Chondrocyte (in vitro differentiated cells): ENCODE measurements at regions not wholly inside any gene's neighbourhood (a gene's known extent, or its start where the extent isn't known, plus 50 kb on each side); places are given as distances from the start of the nearest gene placed in this dataset.
"Not testable (repeated sequence)": the region's sequence is repeated elsewhere in the genome, so short reads cannot be mapped to it uniquely, and the experiment has no call there.

Experiments
- DNase-seq: peaks from one replicate; pipeline ENCODE4 v3.0.0; 2021; ENCODE audit warnings: mixed read lengths, low spot score
- H3K27ac Mint-ChIP-seq: one replicate; pipeline ENCODE4 v1.8.0; 2021; ENCODE audit warnings: mild to moderate bottlenecking, moderate library complexity, mixed read lengths; ENCODE audit not compliant: unreplicated experiment
- H3K27me3 Mint-ChIP-seq: 2 replicates; pipeline ENCODE4 v1.8.0; 2021; ENCODE audit warnings: low read depth, mixed read lengths
- H3K36me3 Mint-ChIP-seq: 2 replicates; pipeline ENCODE4 v1.8.0; 2021; ENCODE audit warnings: low read depth, mixed read lengths
- H3K4me1 Mint-ChIP-seq: 2 replicates; pipeline ENCODE4 v1.8.0; 2021; ENCODE audit warnings: low read depth, mild to moderate bottlenecking, mixed read lengths
- H3K4me3 Mint-ChIP-seq: one replicate; pipeline ENCODE4 v1.8.0; 2021; ENCODE audit warnings: mild to moderate bottlenecking, moderate library complexity, mixed read lengths; ENCODE audit not compliant: unreplicated experiment
- H3K9me3 Mint-ChIP-seq: 2 replicates; pipeline ENCODE4 v1.8.0; 2021; ENCODE audit warnings: low read depth, mixed read lengths
- CTCF ChIP-seq: fragments of 200-600 bp; sonication (generic); IDR thresholded peaks from 2 replicates; pipeline ENCODE4 v1.5.0; 2021; ENCODE audit warnings: antibody characterized with exemption, mild to moderate bottlenecking, moderate library complexity

GRCh38 chr4:64903986-64904385, 494.7 kb upstream of the TECRL start:
- H3K9me3 Mint-ChIP-seq: no peaks in the 10 kb centered on the region

DNA sequence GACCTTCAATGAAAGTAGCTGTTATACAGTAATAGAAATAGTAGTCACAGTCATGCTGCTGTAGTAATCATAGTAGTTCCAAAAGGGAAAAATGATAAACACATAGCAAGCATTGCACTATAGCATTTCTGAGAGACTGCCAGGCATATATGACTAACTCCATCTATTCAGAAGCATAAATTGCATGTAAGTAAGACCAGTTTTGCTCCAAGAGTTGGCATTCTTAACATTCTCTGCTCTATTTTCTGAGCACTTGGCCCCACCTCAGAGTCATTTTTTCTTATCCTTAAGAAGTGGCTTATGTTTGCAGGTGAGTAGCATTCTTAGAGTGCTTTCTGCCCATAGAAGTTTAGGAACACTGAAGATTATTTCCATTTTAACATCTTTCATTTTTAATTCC, 490.3 kb upstream of the TECRL start:
- no peaks in the 10 kb centered on the region for H3K9me3 Mint-ChIP-seq
- H3K36me3 Mint-ChIP-seq: no peaks in the 10 kb centered on the region
- no peak overlapping the region for H3K27ac Mint-ChIP-seq
- H3K4me1 Mint-ChIP-seq: peaks cover 5% of the 10 kb centered on the region
- peaks cover 6% of the 10 kb centered on the region for H3K27me3 Mint-ChIP-seq
- no peak for DNase-seq
- TF ChIP-seq CTCF: no peak
- no peak overlapping the region for H3K4me3 Mint-ChIP-seq

More at GRCh38 chr4:64903986-64904385, 494.7 kb upstream of the TECRL start:
- Mint-ChIP-seq H3K36me3 (no peaks in the 10 kb centered on the region), H3K27me3 (peaks cover 3% of the 10 kb centered on the region), H3K4me3 (no peak overlapping the region), H3K4me1 (peaks cover 5% of the 10 kb centered on the region), H3K27ac (no peak overlapping the region)
- DNase-seq: no peak
- TF ChIP-seq CTCF: no peak

GRCh38 chr4:64899030-64899429, 489.8 kb upstream of the TECRL start:
- not testable (repeated sequence) for DNase-seq, H3K27ac Mint-ChIP-seq, H3K9me3 Mint-ChIP-seq, H3K36me3 Mint-ChIP-seq, H3K27me3 Mint-ChIP-seq, H3K4me3 Mint-ChIP-seq, H3K4me1 Mint-ChIP-seq

- peaks cover 5% of the 10 kb centered on the region for H3K4me1 Mint-ChIP-seq
- H3K4me3 Mint-ChIP-seq: no peak overlapping the region
- no peak for DNase-seq
- no peak overlapping the region for H3K27ac Mint-ChIP-seq
- H3K27me3 Mint-ChIP-seq: peaks cover 6% of the 10 kb centered on the region
- TF ChIP-seq CTCF: no peak
- H3K9me3 Mint-ChIP-seq: no peaks in the 10 kb centered on the region
- no peaks in the 10 kb centered on the region for H3K36me3 Mint-ChIP-seq
These were observed 488.4 kb upstream of the TECRL start for GRCh38 chr4:64897683-64898082.

DNA sequence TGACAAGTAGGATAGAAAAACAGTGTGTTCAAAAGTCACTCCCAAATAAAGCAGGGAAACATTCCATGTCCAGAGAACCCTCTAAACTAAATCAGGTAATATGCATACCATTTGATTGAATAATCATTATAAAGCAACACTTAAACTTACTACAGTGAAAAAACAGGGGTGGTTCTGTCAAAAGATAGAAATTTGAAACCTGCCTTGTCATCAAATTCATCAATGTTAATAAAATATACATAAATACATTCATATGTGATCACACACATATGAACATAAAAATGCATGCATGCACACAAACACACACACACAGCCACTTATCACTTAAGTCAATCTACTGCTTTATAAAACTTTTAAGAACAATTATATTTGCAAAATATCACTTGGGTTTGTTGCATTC, 485.8 kb upstream of the TECRL start:
- Mint-ChIP-seq H3K4me3 (no peak overlapping the region), H3K36me3 (no peaks in the 10 kb centered on the region), H3K4me1 (peaks cover 5% of the 10 kb centered on the region), H3K9me3 (no peaks in the 10 kb centered on the region), H3K27ac (no peak overlapping the region), H3K27me3 (peaks cover 9% of the 10 kb centered on the region)
- DNase-seq: no peak
- TF ChIP-seq CTCF: no peak

DNA sequence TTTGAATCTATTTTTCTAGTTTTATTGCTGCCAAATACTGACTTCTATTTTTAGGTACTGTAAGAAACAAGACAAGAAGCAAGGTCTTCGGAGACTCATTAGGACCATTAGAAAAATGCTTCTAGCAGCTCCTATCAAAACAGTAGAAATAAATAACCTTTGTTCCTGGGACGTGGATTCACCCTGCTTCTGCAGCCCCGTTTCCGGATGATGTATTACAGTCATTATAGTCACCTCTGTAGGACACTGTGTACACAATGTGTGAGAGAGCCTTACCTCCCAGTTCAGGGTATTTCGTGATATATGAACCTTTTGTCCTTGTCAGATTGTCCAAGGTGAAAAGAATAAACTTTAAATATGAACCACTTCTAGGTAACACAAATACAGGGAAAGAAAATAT, 484.0 kb upstream of the TECRL start:
- no peak overlapping the region for H3K4me3 Mint-ChIP-seq
- no peak for DNase-seq

More for the DNA sequence above, 484.0 kb upstream of the TECRL start:
- H3K4me1 Mint-ChIP-seq: no peaks in the 10 kb centered on the region
- H3K9me3 Mint-ChIP-seq: no peaks in the 10 kb centered on the region
- no peak overlapping the region for H3K27ac Mint-ChIP-seq
- H3K27me3 Mint-ChIP-seq: peaks cover 11% of the 10 kb centered on the region
- no peak for TF ChIP-seq CTCF
- no peaks in the 10 kb centered on the region for H3K36me3 Mint-ChIP-seq
